Activated T-cell treated with anti-CD3 and anti-CD28 coated beads, Interleukin-2, amount 50 U/mL, for 4 hours (primary cell): ENCODE measurements at regions not wholly inside any gene's neighbourhood (a gene's known extent, or its start where the extent isn't known, plus 50 kb on each side); places are given as distances from the start of the nearest gene placed in this dataset.
A peak's percentile ranks its signal among the peaks of the same experiment; 100 is the strongest.
"Not testable (repeated sequence)": the region's sequence is repeated elsewhere in the genome, so short reads cannot be mapped to it uniquely, and the experiment has no call there.

Experiments used
- ATAC-seq, 2 donors: fragments of 200-7000 bp; cut with Tn5 transposase; one replicate each; pipeline ENCODE4 v1.10.0; 2021
- DNase-seq: peaks from one replicate; pipeline ENCODE4 v3.0.0-alpha.2; 2020
- H3K27me3 Mint-ChIP-seq: one replicate; pipeline ENCODE4 v1.8.0; 2021; ENCODE audit warnings: low read depth, mixed read lengths
- H3K36me3 Mint-ChIP-seq: one replicate; pipeline ENCODE4 v1.8.0; 2022; ENCODE audit warnings: mixed read lengths; ENCODE audit not compliant: insufficient read depth
- H3K4me1 Mint-ChIP-seq: one replicate; pipeline ENCODE4 v1.8.0; 2021; ENCODE audit warnings: low read depth, mixed read lengths
- H3K4me3 Mint-ChIP-seq: one replicate; pipeline ENCODE4 v1.8.0; 2021; ENCODE audit warnings: mild to moderate bottlenecking, moderate library complexity, mixed read lengths
- H3K9me3 Mint-ChIP-seq: one replicate; pipeline ENCODE4 v1.8.0; 2021; ENCODE audit warnings: mixed read lengths

DNA sequence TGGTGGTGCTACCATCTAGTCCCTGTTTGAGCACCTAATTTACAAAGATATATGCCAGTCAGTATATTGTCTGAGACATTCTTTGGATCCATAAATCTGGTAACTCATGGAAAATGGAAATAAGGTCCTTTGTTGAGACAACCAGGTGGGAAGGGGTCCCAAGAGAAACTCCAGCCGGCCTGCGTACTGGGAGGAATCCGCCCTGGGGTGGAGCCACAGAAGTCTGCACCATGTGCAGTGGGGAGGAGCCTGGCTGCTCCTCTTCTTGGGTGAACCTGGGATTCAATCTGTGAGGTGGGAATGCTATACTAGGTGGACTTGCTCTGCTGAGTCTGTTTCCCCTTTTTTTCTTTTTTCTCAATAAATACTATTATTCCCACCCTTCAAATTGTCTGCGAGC is 339.2 kb upstream of the TNRC6C start:
- DNase-seq = no peak
- no peak for ATAC-seq
- peaks cover 14% of the 10 kb centered on the region for H3K4me1 Mint-ChIP-seq
- no peaks in the 10 kb centered on the region for H3K36me3 Mint-ChIP-seq
- no peaks in the 10 kb centered on the region for H3K9me3 Mint-ChIP-seq
- H3K27me3 Mint-ChIP-seq = peaks cover 3% of the 10 kb centered on the region
- H3K4me3 Mint-ChIP-seq = no peak overlapping the region

GRCh38 chr17:77619851-77620250 is 338.7 kb upstream of the TNRC6C start:
- no peak for ATAC-seq
- Mint-ChIP-seq H3K9me3 (no peaks in the 10 kb centered on the region), H3K27me3 (peaks cover 3% of the 10 kb centered on the region), H3K36me3 (no peaks in the 10 kb centered on the region), H3K4me1 (peaks cover 14% of the 10 kb centered on the region), H3K4me3 (no peak overlapping the region)
- no peak for DNase-seq

DNA sequence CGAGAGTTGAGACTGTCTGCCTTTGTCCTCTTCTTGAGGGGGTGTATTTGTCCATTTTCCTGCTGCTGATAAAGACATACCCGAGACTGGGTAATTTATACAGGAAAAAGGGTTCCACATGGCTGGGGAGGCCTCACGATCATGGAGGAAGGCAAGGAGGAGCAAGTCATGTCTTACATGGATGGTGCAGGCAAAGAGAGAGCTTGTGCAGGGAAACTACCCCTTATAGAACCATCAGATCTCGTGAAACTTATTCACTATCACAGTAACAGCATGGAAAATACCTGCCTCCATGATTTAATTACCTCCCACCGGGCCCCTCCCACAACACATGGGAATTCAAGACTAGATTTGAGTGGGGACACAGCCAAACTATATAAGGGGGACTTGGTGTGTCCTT is 338.2 kb upstream of the TNRC6C start:
- peaks cover 14% of the 10 kb centered on the region for H3K4me1 Mint-ChIP-seq
- H3K36me3 Mint-ChIP-seq = no peaks in the 10 kb centered on the region
- DNase-seq = no peak
- H3K27me3 Mint-ChIP-seq = peaks cover 3% of the 10 kb centered on the region
- H3K9me3 Mint-ChIP-seq = no peaks in the 10 kb centered on the region
- no peak for ATAC-seq
- no peak overlapping the region for H3K4me3 Mint-ChIP-seq

GRCh38 chr17:77622084-77622483 is 336.4 kb upstream of the TNRC6C start:
- DNase-seq, H3K36me3 Mint-ChIP-seq, H3K4me3 Mint-ChIP-seq, H3K27me3 Mint-ChIP-seq, H3K9me3 Mint-ChIP-seq, ATAC-seq: not testable (repeated sequence)
- peaks cover 14% of the 10 kb centered on the region for H3K4me1 Mint-ChIP-seq

- peaks cover 8% of the 10 kb centered on the region for H3K9me3 Mint-ChIP-seq
- ATAC-seq = no peak
- H3K4me3 Mint-ChIP-seq = no peak overlapping the region
- DNase-seq = no peak
- H3K4me1 Mint-ChIP-seq = peaks cover 14% of the 10 kb centered on the region
- H3K36me3 Mint-ChIP-seq = no peaks in the 10 kb centered on the region
- H3K27me3 Mint-ChIP-seq = no peaks in the 10 kb centered on the region
These were observed 335.9 kb upstream of the TNRC6C start for GRCh38 chr17:77622647-77623046.

- H3K4me3 Mint-ChIP-seq, DNase-seq, ATAC-seq, H3K27me3 Mint-ChIP-seq, H3K4me1 Mint-ChIP-seq, H3K36me3 Mint-ChIP-seq: not testable (repeated sequence)
- peaks cover 12% of the 10 kb centered on the region for H3K9me3 Mint-ChIP-seq
These were observed 335.2 kb upstream of the TNRC6C start for GRCh38 chr17:77623321-77623720.

DNA sequence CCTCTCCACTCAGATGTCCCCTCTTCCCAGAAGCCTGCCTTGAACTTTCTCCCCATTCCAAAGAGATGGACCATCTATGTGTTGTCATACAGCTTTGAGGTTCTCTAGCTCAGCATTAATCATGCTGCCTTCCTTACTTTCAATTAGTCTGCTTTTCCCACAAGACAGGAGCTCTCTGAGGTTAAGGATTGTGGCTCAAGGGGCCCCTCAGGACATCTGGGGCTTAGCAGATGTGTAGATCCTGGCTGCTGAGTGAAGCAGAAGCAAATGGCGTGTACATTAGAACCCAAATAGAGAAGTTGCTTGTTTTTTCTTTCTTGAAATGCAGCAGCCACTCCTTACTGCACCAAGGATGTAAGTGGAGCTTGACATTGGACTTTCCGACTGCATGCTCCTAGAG is 330.5 kb upstream of the TNRC6C start:
- ATAC-seq (no peak), DNase-seq (no peak)
- no peaks in the 10 kb centered on the region for H3K36me3 Mint-ChIP-seq
- H3K4me3 Mint-ChIP-seq = no peak overlapping the region
- no peaks in the 10 kb centered on the region for H3K4me1 Mint-ChIP-seq
- H3K27me3 Mint-ChIP-seq = peaks cover 2% of the 10 kb centered on the region
- H3K9me3 Mint-ChIP-seq = peaks cover 12% of the 10 kb centered on the region

- not testable (repeated sequence) for DNase-seq, H3K27me3 Mint-ChIP-seq, H3K36me3 Mint-ChIP-seq, ATAC-seq, H3K4me1 Mint-ChIP-seq, H3K4me3 Mint-ChIP-seq
- peaks cover 12% of the 10 kb centered on the region for H3K9me3 Mint-ChIP-seq
These were observed 329.2 kb upstream of the TNRC6C start for GRCh38 chr17:77629284-77629683.

- DNase-seq (no peak), ATAC-seq (no peak)
- Mint-ChIP-seq H3K4me1 (no peaks in the 10 kb centered on the region), H3K4me3 (no peak overlapping the region), H3K9me3 (peaks cover 12% of the 10 kb centered on the region), H3K27me3 (peaks cover 4% of the 10 kb centered on the region), H3K36me3 (no peaks in the 10 kb centered on the region)
These were observed 327.2 kb upstream of the TNRC6C start for GRCh38 chr17:77631307-77631706.

GRCh38 chr17:77632619-77633018 is 325.9 kb upstream of the TNRC6C start:
- H3K4me3 Mint-ChIP-seq = no peak overlapping the region
- H3K9me3 Mint-ChIP-seq = peaks cover 4% of the 10 kb centered on the region
- ATAC-seq = no peak
- no peak for DNase-seq
- peaks cover 4% of the 10 kb centered on the region for H3K27me3 Mint-ChIP-seq
- no peaks in the 10 kb centered on the region for H3K36me3 Mint-ChIP-seq
- no peaks in the 10 kb centered on the region for H3K4me1 Mint-ChIP-seq

GRCh38 chr17:77634710-77635109 is 323.8 kb upstream of the TNRC6C start:
- Mint-ChIP-seq H3K4me3 (no peak overlapping the region), H3K4me1 (no peaks in the 10 kb centered on the region), H3K36me3 (no peaks in the 10 kb centered on the region), H3K27me3 (peaks cover 9% of the 10 kb centered on the region), H3K9me3 (no peaks in the 10 kb centered on the region)
- ATAC-seq (peak; percentile 80 to 84), DNase-seq (no peak)

DNA sequence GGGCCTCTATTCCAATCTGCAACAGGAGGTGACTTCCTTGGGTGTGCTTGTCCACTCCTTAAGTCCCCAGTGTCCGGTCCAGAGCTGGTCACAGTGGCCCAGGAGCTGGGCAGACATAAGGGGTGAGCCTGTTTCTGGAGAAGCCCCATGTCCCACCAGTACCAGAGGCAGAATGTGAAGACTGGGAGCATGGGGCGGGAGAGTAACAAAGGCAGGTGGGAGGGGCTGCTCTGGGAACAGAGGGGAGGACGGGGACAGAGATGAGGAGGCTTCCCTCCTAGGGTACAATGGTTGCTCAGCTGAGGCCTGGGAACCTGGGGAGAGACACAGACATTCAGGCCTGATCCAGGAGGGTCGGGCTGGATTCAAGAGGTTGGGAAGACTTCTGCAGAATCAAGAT is 323.3 kb upstream of the TNRC6C start:
- H3K4me3 Mint-ChIP-seq = no peak overlapping the region
- DNase-seq (no peak), ATAC-seq (no peak)
- H3K9me3 Mint-ChIP-seq = no peaks in the 10 kb centered on the region
- no peaks in the 10 kb centered on the region for H3K4me1 Mint-ChIP-seq
- H3K36me3 Mint-ChIP-seq = no peaks in the 10 kb centered on the region
- peaks cover 9% of the 10 kb centered on the region for H3K27me3 Mint-ChIP-seq

DNA sequence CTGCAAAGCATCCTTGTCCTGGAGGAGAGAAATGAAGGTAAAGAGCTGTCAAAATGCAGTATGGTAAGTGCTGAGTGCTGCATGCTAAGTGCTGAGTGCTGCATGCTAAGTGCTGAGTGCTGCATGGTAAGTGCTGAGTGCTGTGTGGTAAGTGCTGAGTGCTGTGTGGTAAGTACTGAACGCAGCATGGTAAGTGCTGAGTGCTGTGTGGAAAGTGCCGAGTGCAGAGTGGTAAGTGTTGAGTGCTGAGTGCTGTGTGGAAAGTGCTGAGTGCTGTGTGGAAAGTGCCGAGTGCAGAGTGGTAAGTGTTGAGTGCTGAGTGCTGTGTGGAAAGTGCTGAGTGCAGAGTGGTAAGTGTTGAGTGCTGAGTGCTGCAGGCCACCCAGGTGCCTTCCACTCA is 322.7 kb upstream of the TNRC6C start:
- not testable (repeated sequence) for H3K36me3 Mint-ChIP-seq, H3K9me3 Mint-ChIP-seq, H3K4me3 Mint-ChIP-seq

DNA sequence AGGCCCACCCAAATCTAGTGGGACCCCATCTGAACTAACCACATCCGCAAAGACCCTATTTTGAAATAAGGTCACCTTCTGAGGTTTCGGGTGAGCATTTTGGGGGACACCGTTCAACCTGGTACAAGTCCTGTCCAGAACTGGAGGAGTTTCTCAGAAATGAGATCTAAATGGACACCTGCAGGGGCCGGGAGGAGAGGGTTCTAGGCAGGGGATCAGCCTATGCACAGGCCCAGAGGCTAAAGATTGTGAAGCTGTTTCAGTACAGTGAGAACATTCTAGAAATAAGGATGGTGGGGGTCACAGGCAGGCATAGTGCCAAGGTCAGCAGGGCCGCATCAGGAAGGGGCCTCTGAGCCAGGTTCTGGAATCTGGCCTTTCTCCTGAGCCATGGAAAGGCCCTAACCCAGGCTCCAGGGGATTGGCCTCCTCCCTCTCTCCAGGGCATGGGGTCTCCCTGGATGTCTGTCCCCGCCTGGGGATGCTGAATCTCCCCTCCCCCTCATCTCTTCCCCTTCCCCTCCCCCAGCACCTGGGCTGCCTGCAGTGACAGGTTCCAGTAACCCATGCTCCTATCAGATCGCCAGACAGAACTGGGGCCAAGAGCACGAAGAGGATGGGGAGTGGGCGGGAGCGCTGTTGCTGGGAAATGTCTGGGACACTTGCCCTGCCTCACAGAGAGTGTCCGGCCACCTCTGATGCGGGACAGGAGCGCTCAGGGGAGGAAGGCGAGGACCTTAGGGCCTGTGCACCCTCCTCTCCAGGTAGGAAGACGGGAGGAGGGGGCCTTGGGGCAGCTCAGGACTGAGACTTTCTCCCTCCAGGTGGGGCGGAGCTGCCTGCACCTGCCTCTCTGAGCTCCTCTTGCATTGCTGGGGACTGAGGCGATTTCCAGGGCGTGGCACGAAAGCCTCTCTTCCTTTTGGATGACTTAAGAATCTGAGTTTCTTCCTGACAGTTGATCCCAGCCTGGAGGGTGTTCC is 321.4 kb upstream of the TNRC6C start:
- Mint-ChIP-seq H3K4me1 (no peaks in the 10 kb centered on the region), H3K36me3 (no peaks in the 10 kb centered on the region), H3K27me3 (peaks cover 7% of the 10 kb centered on the region), H3K9me3 (no peaks in the 10 kb centered on the region), H3K4me3 (no peak overlapping the region)
- DNase-seq = no peak
- no peak for ATAC-seq

More for the DNA sequence above, 322.7 kb upstream of the TNRC6C start:
- H3K27me3 Mint-ChIP-seq, ATAC-seq, DNase-seq, H3K4me1 Mint-ChIP-seq: not testable (repeated sequence)

- Mint-ChIP-seq H3K4me3 (no peak overlapping the region), H3K9me3 (no peaks in the 10 kb centered on the region), H3K36me3 (no peaks in the 10 kb centered on the region), H3K27me3 (peaks cover 7% of the 10 kb centered on the region), H3K4me1 (no peaks in the 10 kb centered on the region)
- ATAC-seq (no peak), DNase-seq (no peak)
These were observed 320.5 kb upstream of the TNRC6C start for GRCh38 chr17:77637818-77638575.
